DMS 273 (cell line): ENCODE measurements at regions not wholly inside any gene's neighbourhood (a gene's known extent, or its start where the extent isn't known, plus 50 kb on each side); places are given as distances from the start of the nearest gene placed in this dataset.
A peak's percentile ranks its signal among the peaks of the same experiment; 100 is the strongest.

Experiments used
- DNase-seq: peaks from one replicate; lab custom pipeline; 2025; ENCODE audit not compliant: unreplicated experiment; lab: John Stamatoyannopoulos, UW

- no peak for DNase-seq
Measured at GRCh38 chr5:2214910-2215590, 332.3 kb upstream of the IRX4 start.

GRCh38 chr5:2213121-2213730 lies 330.5 kb upstream of the IRX4 start:
- DNase-seq: no peak

GRCh38 chr5:2212481-2212880 lies 329.8 kb upstream of the IRX4 start:
- DNase-seq: no peak

- DNase-seq: no peak
Measured at GRCh38 chr5:2208239-2208544, 325.5 kb upstream of the IRX4 start.

GRCh38 chr5:2207416-2208238 lies 324.9 kb upstream of the IRX4 start:
- peak; percentile 17 for DNase-seq

- no peak for DNase-seq
Measured at GRCh38 chr5:2207109-2207399, 324.3 kb upstream of the IRX4 start.

GRCh38 chr5:2206293-2207108 lies 323.8 kb upstream of the IRX4 start:
- DNase-seq: no peak

GRCh38 chr5:2205596-2206226 lies 323.0 kb upstream of the IRX4 start:
- DNase-seq: no peak

GRCh38 chr5:2205185-2205585 lies 322.5 kb upstream of the IRX4 start:
- no peak for DNase-seq

- no peak for DNase-seq
Measured at GRCh38 chr5:2204366-2205184, 321.9 kb upstream of the IRX4 start.

- no peak for DNase-seq
Measured at GRCh38 chr5:2203774-2204173, 321.0 kb upstream of the IRX4 start.

- no peak for DNase-seq
Measured at GRCh38 chr5:2201832-2202231, 319.1 kb upstream of the IRX4 start.

GRCh38 chr5:2201421-2201820 lies 318.7 kb upstream of the IRX4 start:
- no peak for DNase-seq

GRCh38 chr5:2201011-2201410 lies 318.3 kb upstream of the IRX4 start:
- no peak for DNase-seq

- no peak for DNase-seq
Measured at GRCh38 chr5:2200261-2200950, 317.7 kb upstream of the IRX4 start.

- no peak for DNase-seq
Measured at GRCh38 chr5:2199697-2200096, 317.0 kb upstream of the IRX4 start.

GRCh38 chr5:2196989-2197619 lies 314.4 kb upstream of the IRX4 start:
- DNase-seq: no peak

- DNase-seq: no peak
Measured at GRCh38 chr5:2196416-2196815, 313.7 kb upstream of the IRX4 start.

- DNase-seq: no peak
Measured at GRCh38 chr5:2194949-2195348, 312.2 kb upstream of the IRX4 start.

GRCh38 chr5:2194236-2194555 lies 311.5 kb upstream of the IRX4 start:
- no peak for DNase-seq
